ENCODE measurements at regions not wholly inside any gene's neighbourhood (a gene's known extent, or its start where the extent isn't known, plus 50 kb on each side); places are given as distances from the start of the nearest gene placed in this dataset.
A peak's percentile ranks its signal among the peaks of the same experiment; 100 is the strongest.

DNA sequence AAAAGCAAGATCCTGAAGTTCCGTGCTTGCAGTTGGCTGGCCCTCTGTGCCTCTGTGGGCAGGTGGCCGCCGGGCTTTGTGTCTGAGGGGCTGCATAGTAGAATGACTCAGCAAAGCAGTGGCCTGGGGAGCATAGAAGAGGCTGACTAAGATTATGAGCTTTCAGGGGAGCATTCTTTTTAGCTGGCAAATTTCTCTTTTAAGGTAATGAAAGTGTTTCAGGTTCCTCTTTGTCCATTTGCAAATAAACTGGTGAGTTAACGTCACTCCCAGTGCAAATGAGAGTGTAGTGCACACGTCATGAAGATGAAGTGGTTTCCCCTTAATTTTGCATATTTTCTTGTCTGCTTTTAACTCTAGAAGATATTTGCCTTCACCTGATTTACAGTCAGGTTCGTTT lies 98.6 kb downstream of the BCL2L11 start:
- DNase-seq (ENCODE audit: low spot score): no peak

DNA sequence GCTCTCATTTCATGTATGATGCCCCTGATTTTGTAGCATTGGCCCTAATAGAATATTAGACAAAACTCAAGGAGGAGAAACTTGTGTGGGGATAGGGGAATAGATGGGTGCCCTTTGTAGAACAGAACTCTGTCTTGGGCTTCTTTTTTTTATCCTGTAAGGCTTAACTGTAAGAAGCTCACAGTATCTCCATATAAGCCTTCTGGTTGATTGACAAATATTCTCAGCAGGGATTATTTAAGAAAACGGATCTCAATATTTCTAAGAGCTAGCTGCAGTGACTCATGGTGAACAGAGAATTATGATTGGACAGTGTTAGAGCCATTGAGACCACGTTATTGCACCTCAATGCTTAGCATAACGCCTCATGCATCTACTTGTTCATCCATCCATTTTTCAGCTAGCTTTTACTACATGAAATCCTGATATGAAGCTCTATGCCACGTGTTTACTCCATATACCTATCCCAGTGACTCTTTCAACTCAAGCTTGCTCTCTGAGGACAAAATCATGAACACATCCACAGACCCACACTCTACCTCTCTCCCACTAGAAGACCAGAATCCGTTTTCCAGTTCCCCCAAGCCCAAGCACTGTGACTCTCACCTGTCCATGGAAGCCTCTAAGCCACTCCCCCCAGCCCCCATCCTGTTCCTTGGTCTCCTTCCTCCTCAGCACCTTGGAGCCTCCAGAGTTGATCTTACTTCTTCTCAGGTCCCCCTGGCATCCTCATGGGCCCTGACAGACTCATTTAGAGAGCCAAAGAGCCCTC lies 99.2 kb downstream of the BCL2L11 start:
- no peak for DNase-seq (ENCODE audit: low spot score)

DNA sequence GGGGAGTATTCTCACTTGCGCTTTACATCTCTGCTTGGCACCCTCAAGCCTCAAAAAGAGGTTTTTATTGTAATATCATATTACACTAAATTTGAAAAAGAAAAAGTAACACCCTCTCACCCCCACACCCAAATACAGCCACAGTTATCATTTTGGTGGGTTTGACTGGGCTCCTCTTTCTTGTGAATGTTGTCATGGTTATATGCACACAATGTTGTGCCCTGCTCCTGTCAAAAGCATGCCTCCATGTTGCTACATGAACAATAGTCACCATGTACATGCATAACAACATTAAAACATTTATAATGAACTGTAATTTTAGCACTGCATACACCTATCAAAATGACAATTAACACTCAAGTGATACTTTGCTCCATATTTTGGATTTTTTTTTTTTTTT lies 100.2 kb downstream of the BCL2L11 start:
- no peak for DNase-seq (ENCODE audit: low spot score)

DNA sequence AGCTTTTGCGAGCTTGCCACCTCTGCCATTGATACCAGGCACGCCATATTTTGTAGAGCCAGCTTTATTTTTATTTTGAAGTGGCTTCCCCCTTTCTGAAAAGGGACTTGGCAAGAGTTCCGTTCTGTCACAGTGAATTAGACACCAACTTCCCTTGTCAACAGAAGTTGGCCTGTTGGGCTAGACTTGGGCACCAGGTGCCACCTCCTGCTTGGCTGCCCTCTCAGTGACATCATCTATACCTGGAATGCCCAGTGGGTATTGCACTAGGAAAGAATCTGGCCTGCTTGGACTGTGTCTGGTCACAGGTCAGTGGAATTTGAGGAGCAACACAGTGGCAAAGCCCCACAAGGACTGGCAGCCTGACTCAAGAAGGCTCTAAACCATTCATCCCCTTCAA lies 101.0 kb downstream of the BCL2L11 start:
- no peak for DNase-seq (ENCODE audit: low spot score)

DNA sequence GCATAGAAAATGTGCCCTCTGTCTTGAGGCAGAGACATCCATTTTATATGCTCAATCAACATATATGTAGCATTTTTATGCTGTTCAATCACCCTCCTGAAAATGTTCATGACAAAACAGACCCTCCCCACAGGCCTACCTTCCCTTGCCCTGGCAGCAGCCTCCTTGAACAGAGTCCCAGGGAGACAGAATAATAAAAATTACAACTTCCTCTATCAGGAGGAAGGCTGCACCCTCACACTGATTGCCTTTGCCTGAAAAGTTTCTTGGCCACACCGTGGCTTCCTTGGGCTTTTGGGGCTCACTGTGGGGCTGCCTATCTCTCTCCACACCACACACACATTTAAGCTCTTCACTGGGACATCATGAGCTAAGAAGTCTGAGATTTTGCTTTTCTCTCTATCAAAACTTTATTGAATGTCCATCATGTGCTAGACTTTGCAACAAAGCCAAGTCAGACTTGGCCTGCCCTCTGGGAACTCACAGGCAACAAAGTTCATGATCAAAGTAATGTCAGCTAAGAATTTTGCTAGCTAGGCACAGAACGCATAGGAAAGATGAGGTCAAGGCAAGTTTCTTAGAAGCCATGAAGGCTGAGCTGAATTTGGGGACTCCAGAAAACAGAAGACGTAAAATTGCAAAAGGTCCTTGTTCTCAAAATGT lies 101.6 kb downstream of the BCL2L11 start:
- DNase-seq (ENCODE audit: low spot score): no peak

DNA sequence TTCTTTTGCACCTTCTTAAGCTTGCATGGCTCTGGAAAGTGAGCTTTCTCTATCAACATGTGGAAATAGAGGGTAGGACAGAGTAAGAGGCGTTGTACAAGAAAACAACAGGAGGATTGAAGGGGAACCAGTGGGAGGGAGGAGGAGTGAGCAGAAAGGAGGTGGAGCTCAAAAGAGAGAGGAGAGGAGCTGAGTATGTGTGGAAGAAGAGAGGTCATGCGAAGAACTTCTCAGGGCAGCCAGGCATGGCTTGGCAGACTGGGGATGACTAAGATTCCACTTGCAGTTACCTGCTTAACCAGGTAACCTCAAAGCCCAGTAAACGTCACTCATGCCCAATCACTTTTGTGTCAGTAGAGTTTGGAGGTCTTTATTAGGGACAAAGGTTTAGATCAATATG lies 105.1 kb downstream of the BCL2L11 start:
- DNase-seq (ENCODE audit: low spot score): no peak

DNA sequence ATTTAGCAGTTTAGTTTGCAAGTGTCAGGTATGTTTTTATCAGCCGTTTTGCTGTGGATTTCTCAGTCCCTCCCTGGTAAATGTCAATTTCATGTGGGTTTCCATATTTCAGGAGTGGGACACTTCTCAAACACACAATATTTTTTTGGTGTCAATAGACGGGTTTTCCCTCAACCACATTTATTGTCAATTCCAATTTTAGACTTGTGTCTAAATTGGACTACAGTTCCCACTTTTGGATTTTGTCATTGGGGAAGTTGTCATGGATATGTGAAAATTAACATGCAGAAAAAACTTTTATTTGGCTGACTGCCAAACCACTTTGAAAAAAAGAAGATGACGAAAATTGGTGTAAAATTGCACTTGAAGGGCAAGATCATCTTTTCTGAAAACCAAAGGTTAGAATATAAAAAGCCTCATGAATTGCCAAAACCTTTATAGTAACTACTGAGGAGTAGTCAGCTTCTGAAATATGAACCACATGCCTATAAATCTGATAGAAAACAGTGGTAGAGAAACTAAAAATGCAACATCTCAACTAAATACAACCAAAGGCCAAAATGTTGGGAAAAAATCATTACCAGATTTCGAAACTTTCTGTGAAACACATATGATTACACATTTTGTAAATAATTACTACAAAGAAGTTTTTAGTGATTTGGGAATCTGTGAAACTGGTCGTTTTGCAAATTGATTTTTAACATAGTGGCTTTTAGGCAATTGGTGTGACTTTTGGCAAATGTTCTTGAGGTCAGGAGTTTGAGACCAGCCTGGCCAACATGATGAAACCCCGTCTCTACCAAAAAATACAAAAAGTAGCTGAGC lies 106.4 kb downstream of the BCL2L11 start:
- DNase-seq (ENCODE audit: low spot score): no peak

DNA sequence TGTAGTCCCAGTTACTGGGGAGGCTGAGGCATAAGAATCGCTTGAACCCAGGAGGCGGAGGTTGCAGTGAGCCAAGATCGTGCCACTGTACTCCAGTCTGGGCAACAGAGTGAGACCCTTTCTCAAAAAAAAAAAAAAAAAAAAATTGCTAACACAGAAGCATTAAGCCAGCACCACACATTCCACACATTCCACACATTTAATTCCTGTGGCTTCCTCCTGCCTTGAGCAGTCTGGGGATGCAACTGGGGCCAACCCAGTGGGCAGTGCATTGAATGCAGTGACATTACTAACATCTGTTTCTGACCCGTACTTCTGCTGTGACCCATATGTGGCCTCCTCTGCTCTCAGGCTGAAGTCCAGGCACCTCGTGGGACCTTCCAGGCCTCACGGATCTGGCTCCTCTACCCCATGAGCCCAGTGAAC lies 107.0 kb downstream of the BCL2L11 start:
- DNase-seq (ENCODE audit: low spot score): peak; percentile 44

DNA sequence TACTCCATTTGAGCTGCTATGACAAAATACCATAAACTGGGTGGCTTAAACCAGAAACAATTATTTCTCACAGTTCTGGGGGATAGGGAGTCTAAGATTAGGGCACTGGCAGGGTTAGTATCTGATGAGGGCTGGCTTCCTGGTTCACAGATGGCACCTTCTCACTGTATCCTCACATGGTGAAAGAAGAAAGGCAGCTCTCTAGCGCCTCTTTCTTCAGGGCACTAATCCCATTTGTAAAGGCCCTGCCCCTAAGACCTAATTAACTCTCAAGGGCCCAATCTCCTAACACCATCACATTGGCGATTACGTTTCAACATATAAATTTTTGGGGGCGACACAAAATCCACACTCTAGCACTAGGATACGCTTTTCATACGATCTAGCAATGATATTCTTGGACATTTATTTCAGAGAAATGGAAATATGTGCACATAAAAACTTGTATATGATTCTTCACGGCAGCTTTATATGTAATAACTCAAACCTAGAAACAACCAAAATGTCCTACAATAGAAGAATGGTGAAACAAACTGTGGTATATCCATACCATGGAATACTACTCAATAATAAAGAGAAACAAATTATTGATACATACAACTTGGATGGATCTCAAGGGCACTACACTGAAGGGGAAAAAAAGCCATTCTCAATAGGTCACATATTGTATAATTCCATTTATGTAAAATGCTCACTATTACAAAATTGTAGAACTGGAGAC lies 111.0 kb downstream of the BCL2L11 start:
- no peak for DNase-seq (ENCODE audit: low spot score)

DNA sequence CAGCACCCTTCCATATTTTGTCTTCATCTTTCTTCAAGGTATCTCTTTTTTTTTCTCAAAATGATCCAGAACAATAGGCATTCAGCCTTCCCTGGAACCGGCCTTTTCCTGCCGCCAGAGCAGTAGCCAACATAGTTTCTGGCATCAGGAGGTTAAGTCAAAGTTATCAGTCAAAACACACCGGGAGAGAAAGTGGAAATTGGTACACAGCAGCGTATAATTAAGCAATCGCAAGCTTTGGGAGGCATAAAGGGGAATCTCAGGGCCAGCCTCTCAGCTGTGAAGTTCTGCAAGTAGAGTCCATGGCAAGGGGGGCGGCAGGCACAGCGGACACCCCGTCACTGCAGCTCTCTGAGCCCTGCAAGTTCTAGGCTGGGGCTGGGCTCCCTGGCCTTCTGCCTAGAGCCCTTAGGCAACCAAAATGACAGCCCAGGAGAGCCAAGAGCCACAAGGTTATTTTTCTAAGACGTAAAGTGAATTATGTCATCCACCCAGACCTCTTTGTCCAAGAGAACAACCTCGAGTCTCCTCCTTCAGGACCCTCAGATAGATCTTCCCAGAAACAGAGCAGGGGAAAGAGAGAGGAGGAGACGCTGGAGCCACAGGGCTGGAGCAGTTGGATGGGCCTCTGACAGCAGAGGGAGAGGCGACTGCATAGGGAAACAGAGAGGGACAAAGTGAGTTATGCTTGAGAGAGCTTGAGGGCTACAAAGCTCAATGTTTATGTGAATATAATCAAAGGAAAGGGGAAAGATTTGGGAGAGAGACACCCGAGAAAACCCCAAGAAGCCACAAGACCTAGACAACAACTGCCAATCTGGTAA lies 114.7 kb downstream of the BCL2L11 start:
- DNase-seq (ENCODE audit: low spot score): no peak

DNA sequence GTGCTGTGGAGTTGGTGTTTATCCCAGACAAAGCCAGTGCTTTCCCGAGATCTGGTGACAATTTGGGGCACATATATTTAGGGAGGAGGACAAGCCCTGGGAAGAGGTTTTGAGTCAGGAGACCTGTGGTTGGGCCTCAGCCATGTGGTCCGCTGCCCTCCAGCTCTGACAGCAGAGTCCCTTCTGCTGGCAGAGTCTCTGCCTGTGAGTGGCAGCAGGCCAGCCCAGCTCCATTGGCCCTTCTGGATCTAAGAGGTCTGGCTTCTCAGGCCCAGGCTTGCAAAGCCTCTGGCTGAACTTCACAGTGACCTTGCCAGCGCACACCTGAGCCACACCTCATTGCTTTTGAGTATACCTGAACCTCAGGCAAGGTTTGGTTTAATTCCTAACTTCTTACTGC lies 115.3 kb downstream of the BCL2L11 start:
- no peak for DNase-seq (ENCODE audit: low spot score)

DNA sequence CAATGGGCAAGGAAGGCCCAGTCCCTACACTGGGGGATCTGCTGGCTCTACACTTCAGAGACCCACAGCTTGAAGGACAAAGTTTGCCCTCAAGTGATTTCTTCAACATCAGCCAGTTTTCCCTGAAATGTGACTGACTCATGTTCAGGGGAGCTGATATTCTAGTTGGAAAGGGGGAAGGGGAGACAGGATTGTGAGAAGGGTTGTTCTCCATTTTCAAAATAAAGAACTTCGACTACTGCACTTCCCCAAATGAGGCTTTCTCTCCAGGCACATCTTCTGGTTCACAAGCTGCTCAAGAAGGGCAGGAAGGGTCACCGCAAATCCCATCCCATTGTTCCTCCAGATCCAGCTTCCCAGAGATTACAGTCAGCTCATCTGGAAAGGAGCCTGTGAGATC lies 117.6 kb downstream of the BCL2L11 start:
- no peak for DNase-seq (ENCODE audit: low spot score)

DNA sequence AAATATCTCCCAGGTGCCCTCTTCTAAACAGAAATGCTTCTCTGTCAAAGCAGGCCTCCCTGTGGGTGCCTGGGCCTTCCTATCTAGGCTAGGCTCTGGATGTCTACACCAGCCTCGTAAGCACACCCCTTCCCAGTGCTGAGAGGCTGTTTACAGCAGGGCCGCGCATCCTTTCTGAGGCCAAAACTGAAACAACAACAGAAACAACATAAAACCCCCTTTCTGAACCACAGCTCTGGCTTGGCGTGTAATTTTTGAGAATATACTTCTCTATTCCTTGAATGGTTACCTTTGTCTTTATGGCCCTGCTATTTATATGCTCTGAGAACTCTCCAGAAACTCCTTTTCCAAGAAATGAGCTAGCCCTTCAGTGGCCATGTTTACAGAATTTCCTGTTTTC lies 118.4 kb downstream of the BCL2L11 start:
- no peak for DNase-seq (ENCODE audit: low spot score)

DNA sequence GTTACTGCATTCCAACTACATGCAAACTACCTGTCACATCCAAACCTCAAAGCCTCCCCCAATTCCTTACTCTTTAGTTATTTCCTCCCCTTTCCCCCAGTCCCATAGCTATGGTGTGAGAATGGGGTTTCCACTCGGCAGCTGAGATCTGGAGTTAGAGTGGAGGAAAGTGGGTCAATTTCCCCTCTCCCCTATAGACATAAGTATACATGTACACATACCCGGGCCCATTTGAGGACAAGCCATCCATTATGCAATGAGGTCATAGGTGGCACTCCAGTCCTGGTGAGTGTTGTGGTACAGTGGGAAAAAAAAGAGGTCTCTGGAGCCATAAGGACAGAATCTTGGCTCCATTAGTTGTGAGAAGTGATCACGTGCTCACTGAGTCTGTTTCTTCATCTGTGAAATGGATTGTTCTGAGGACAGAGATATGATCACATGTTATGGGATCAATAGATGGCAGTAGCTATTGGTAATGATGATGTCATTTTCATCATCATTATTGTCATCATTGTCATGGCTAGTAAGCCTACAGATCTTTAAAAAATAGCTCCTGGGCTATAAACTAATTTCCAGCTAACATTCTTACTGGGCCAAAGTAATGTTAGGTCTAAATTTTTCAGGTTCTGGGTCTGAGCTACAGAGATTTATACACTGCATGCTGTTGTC lies 119.0 kb downstream of the BCL2L11 start:
- no peak for DNase-seq (ENCODE audit: low spot score)

DNA sequence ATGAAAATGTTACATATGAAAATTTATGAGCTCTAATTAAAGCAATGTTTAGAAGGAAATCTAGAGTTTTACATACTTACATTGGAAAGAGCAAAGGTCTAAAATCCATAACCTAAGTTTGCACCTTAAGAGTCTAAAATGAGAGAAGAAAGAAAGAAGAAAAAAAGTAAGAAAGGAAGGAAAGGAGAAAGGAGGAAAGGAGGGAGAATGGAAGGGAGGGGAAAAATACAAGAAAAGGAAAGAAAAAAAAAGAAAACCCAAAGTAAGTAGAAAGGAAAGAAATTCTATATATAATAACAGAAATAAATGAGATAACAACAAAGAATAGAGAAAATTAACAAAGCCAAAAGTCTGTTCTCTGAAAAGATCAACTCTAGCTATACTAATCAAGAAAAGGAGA lies 122.6 kb downstream of the BCL2L11 start:
- no peak for DNase-seq (ENCODE audit: low spot score)

DNA sequence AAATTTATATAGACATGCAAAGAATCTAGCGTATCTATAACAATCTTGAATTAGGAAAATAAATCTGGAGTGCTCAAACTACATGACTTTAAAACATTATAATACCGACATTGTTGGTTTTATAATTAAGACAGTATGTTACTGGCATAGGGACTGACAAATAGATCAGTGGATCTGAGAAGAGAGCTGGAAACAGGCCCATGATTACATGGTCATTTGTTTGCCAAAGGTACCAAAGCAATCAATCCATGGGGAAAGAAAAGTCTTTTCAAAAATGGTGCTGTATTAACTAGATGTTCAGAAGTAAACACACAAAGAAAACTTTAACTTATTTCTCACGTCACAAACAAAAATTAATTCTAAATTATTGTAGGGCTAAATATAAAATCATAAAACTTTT lies 124.2 kb downstream of the BCL2L11 start:
- no peak for DNase-seq (ENCODE audit: low spot score)

DNA sequence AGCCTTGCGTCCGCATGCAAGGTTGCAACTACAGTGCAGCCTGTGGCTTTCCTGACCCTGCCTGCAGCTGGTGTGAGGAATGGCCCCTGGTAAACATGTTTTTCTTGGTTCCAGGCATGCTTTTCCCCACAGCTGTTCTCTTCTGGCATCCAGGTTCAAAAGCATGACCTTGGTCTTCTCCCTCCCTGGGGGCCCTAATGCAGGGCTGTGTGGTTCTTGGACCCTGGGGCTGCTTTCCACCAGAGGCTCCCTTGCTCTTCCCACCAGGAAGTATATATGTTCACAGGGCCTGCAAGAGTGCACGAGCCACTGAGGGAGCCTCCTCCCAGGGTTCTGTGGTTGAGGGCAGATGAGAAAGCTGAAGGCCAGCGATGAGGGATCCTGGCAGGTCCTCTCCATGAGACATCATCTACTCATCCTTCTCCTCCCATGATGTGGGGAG lies 125.9 kb downstream of the BCL2L11 start:
- DNase-seq (ENCODE audit: low spot score): no peak

DNA sequence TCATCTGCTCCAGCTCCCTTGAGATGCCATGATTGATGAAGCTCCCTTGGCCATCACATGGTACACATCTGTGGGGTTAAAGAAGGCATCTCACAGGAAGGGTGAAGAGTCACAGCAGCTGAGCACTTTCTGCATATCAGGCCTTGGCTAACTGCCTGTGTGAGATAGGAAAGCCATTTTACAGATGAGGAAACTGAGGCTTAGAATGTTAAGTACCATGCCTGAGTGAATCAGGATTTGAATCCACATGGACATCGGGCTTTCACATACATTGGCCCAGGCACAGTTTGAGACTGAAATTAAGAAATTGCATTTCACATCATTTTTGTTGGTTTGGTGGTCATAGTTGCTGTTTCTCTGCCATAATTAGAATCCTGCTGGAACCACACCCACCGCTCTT lies 126.8 kb downstream of the BCL2L11 start:
- DNase-seq (ENCODE audit: low spot score): no peak

DNA sequence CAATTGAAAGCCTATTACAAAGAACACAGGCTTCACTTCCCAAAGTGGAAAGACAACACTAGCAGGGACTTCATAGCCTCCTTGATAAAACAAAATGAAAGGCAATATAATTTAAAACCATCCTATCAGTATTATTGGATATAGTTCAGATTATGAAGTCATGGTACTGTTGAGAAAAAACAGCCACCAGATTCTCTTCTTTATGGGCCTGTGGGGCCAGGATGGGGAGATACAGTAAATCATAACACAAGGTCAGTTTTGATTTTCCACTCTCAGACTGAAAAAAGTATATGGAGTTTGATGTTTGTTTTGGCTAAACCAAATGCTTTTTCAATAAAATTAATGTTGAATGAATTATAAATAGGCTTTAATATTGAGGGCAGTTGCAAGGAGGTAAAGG lies 129.1 kb downstream of the BCL2L11 start:
- DNase-seq (ENCODE audit: low spot score): no peak

DNA sequence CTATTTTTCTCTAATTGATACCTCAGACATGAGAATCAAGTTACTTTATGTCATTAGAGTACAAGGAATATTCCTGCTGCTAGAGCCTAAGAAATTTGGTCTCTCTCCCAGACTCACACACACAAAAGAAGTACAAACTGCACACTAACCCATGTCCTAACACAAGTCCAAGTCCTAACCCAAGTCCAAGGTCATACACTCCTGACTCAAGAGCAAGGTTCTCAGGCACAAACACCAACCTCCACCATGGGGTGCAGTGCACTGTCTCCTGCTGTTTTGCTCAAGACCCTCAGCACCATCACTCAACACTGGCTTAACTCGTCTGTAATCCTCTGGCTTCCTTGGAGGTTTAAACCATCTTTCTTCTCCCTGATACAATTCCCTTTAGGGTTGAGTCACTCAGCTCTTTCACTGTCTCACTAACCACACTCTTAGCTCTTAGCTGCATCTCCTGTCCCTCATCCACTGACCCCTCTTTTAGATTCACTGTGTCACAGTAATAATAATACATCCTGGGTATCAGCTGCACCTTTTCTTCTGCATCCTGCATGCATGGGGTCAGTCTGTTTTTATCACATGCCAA lies 129.8 kb downstream of the BCL2L11 start:
- no peak for DNase-seq (ENCODE audit: low spot score)
